K562 (cell line): ENCODE measurements at regions not wholly inside any gene's neighbourhood (a gene's known extent, or its start where the extent isn't known, plus 50 kb on each side); places are given as distances from the start of the nearest gene placed in this dataset.

Experiments
- CBFB ChIP-seq: sonication (generic); formaldehyde crosslinking; IDR thresholded peaks from 2 replicates; pipeline ENCODE4 v1.4.0; 2020; ENCODE audit warnings: mild to moderate bottlenecking, missing genetic modification reagents
- CBX5 ChIP-seq: IDR thresholded peaks from 2 replicates; pipeline ENCODE4 v1.6.1; 2014; ENCODE audit warnings: low read depth, borderline replicate concordance
- CC2D1A ChIP-seq: fragments of 450-650 bp; IDR thresholded peaks from 2 replicates; pipeline ENCODE4 v1.6.1; 2017; ENCODE audit warnings: mild to moderate bottlenecking
- CTCF ChIP-seq, 3 experiments: IDR thresholded peaks in 2 of 3; conservative IDR thresholded peaks in 1 of 3; 2 replicates each; pipeline ENCODE4 v1.5.1; 2011 to 2012; ENCODE audit warnings: low read length in 3 of 3, mild to moderate bottlenecking in 3 of 3, control low read depth in 2 of 3, improper control_type of control experiment in 1 of 3, inconsistent platforms in 1 of 3, low read depth in 1 of 3, mixed read lengths in 1 of 3, moderate library complexity in 1 of 3; ENCODE audit not compliant: insufficient read depth in 2 of 3
- HNRNPK ChIP-seq: fragments of 200-400 bp; formaldehyde crosslinking; IDR thresholded peaks from one replicate; pipeline ENCODE4 v1.6.1; 2018; ENCODE audit warnings: mild to moderate bottlenecking, low read depth, low read length; ENCODE audit not compliant: poor library complexity, severe bottlenecking
- SREBF2 ChIP-seq: sonication (generic); formaldehyde crosslinking; IDR thresholded peaks from 2 replicates; pipeline ENCODE4 v1.4.0; 2020; ENCODE audit warnings: mild to moderate bottlenecking, missing genetic modification reagents
- SRF ChIP-seq, 2 experiments: fragments of 250-450, 450-650 bp in 1 of 2; sonication (Bioruptor Pico) in 1 of 2; sonication (generic) in 1 of 2; formaldehyde crosslinking; IDR thresholded peaks; 2 replicates each; pipeline versions ENCODE4 v1.5.0 to v1.5.1; 2020 to 2022; ENCODE audit warnings: mild to moderate bottlenecking in 1 of 2, missing genetic modification reagents in 1 of 2
- ZNF561 ChIP-seq: fragments of 450-650 bp; formaldehyde crosslinking; conservative IDR thresholded peaks from 2 replicates; pipeline ENCODE4 v1.4.0; 2020; ENCODE audit warnings: mild to moderate bottlenecking, moderate library complexity

GRCh38 chr1:30365596-30365995, 357.8 kb downstream of the MATN1 start:
- no peak for TF ChIP-seq CC2D1A
- TF ChIP-seq SREBF2 (CRISPR knock-in tag), result no peak
- no peak for TF ChIP-seq HNRNPK
- no peak for TF ChIP-seq CBX5
- no peak for TF ChIP-seq SRF (CRISPR knock-in tag; IDR thresholded peaks at IDR 0.05)
- TF ChIP-seq CBFB (CRISPR knock-in tag), result no peak
- TF ChIP-seq ZNF561 (CRISPR knock-in tag), result no peak
- TF ChIP-seq CTCF (IDR thresholded peaks at IDR 0.05 in 2 of 3, conservative IDR thresholded peaks at IDR 0.05 in 1 of 3; ENCODE audit: insufficient read depth in 2 of 3, low read depth in 1 of 3, low read length in 3 of 3), result no peak
